ENCODE measurements at regions not wholly inside any gene's neighbourhood (a gene's known extent, or its start where the extent isn't known, plus 50 kb on each side); places are given as distances from the start of the nearest gene placed in this dataset.

DNA sequence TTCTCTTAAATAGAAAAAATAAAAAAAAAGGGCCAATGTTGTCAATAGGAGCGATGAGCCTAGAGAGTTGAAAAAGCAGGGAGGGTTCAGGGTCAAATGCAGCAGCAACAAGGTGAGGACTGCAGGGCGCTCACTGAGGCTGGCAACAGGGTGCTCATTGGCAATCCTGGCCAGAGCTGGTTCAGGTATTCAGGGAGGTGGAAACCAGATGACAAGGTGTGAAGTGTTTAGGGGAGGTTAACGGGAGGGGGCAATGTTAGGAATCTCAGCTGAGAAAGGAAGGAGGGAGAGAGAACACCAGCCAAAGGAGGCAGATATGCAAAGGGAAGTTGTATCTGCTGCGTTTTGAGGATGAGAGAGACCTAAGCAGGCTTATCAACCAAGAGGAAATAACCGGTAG lies 129.8 kb upstream of the DAB1 start:
- intact Hi-C loops (cut with DNase I), result no loop called here
- no peak overlapping the region for H3K27ac ChIP-seq
- H3K27me3 ChIP-seq, result no peaks in the 10 kb centered on the region
- ATAC-seq, result no peak
- TF ChIP-seq, protein P1, sequence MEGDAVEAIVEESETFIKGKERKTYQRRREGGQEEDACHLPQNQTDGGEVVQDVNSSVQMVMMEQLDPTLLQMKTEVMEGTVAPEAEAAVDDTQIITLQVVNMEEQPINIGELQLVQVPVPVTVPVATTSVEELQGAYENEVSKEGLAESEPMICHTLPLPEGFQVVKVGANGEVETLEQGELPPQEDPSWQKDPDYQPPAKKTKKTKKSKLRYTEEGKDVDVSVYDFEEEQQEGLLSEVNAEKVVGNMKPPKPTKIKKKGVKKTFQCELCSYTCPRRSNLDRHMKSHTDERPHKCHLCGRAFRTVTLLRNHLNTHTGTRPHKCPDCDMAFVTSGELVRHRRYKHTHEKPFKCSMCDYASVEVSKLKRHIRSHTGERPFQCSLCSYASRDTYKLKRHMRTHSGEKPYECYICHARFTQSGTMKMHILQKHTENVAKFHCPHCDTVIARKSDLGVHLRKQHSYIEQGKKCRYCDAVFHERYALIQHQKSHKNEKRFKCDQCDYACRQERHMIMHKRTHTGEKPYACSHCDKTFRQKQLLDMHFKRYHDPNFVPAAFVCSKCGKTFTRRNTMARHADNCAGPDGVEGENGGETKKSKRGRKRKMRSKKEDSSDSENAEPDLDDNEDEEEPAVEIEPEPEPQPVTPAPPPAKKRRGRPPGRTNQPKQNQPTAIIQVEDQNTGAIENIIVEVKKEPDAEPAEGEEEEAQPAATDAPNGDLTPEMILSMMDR (IDR thresholded peaks at IDR 0.05), result no peak
- no peak for TF ChIP-seq POLR2A (IDR thresholded peaks at IDR 0.05)
- no peaks in the 10 kb centered on the region for H3K9me3 ChIP-seq
- DNase-seq, result no peak
- H3K36me3 ChIP-seq, result no peaks in the 10 kb centered on the region
- H3K4me3 ChIP-seq, result no peak overlapping the region
- WGBS (ENCODE audit: insufficient coverage, low coverage, low lambda C conversion rate, missing lambda C conversion rate), result 30% methylated on average over 5 of the region's 5 CpGs
- H3K4me1 ChIP-seq, result no peaks in the 10 kb centered on the region

DNA sequence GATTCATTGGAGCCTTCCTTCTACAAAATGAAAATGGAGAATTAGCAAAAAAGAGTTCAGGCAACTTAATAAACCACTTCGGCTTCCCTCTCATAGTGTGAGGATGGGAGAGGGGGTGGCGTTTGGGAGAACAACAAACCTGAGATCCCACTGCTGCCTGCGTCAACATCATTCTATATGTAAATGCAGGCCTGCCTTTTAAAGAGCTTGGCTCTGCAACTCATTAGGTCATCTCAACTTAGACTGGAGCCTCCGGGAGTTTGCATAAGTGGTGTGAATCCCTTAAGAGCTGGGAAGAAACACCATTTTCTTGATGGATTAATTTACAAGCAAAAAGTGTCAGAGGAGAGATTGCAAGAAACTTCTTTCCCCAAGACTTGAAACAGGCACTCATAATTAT lies 127.6 kb upstream of the DAB1 start:
- Histone ChIP-seq H3K4me1 (no peaks in the 10 kb centered on the region), H3K36me3 (no peaks in the 10 kb centered on the region), H3K4me3 (no peak overlapping the region), H3K9me3 (no peaks in the 10 kb centered on the region), H3K27me3 (no peaks in the 10 kb centered on the region), H3K27ac (no peak overlapping the region)
- intact Hi-C loops (cut with DNase I), result no loop called here
- WGBS (ENCODE audit: insufficient coverage, low coverage, low lambda C conversion rate, missing lambda C conversion rate), result 61% methylated on average over 4 of the region's 4 CpGs
- no peak for TF ChIP-seq POLR2A (IDR thresholded peaks at IDR 0.05)
- TF ChIP-seq, protein P1 (IDR thresholded peaks at IDR 0.05), result no peak
- ATAC-seq (no peak), DNase-seq (no peak)

DNA sequence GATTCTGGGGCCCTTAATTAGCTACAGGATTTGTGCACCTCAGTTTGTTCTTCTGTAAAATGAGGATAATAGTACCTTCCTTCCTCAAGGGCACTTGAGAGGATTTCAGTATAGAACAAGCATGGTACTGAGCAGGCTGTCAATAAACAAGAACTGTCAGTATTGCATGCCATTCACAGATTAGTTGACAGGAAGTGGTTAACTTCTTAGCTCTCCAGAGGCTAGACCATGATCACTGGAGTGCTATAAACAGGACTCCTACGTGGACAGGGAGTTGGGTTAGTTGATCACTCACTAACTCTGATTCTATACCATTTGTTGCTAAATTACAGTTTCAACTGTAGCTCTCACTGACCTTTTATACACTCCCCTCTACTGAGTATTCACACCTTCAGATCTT lies 126.2 kb upstream of the DAB1 start:
- no CpG with 5 or more reads among the region's 1 CpG for WGBS (ENCODE audit: insufficient coverage, low coverage, low lambda C conversion rate, missing lambda C conversion rate)
- intact Hi-C loops (cut with DNase I), result no loop called here
- H3K27ac ChIP-seq, result no peak overlapping the region
- H3K4me3 ChIP-seq, result no peak overlapping the region
- H3K27me3 ChIP-seq, result no peaks in the 10 kb centered on the region
- no peaks in the 10 kb centered on the region for H3K4me1 ChIP-seq
- H3K9me3 ChIP-seq, result no peaks in the 10 kb centered on the region
- H3K36me3 ChIP-seq, result no peaks in the 10 kb centered on the region
- ATAC-seq, result no peak
- no peak for DNase-seq
- no peak for TF ChIP-seq POLR2A (IDR thresholded peaks at IDR 0.05)
- TF ChIP-seq, protein P1 (IDR thresholded peaks at IDR 0.05), result no peak

DNA sequence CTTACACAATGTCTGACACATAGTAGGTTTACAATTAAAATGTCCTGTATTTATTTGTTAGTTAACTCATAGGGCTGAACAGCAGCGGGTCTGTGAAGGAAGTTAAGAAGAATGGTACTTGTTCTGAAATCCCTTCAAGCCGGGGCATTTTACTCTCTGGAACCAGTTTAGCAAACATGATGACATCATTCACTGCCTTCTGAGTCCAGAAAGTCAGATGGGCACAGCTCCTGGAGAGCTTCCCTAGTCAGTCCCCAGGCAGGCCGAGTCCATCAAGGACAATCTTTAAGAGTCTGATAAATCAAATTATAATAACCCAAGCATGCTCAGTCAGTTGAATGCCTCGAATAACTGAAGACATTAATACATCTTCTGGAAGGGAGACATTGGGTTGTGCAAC lies 125.4 kb upstream of the DAB1 start:
- ATAC-seq (peak in 3 of 4 donors; percentile 42 to 82 (median 58)), DNase-seq (no peak)
- H3K4me3 ChIP-seq, result no peak overlapping the region
- no peaks in the 10 kb centered on the region for H3K4me1 ChIP-seq
- no peaks in the 10 kb centered on the region for H3K27me3 ChIP-seq
- H3K36me3 ChIP-seq, result no peaks in the 10 kb centered on the region
- 59% methylated on average over 4 of the region's 4 CpGs for WGBS (ENCODE audit: insufficient coverage, low coverage, low lambda C conversion rate, missing lambda C conversion rate)
- intact Hi-C loops (cut with DNase I), result no loop called here
- no peak for TF ChIP-seq POLR2A (IDR thresholded peaks at IDR 0.05)
- TF ChIP-seq, protein P1 (IDR thresholded peaks at IDR 0.05), result no peak
- no peaks in the 10 kb centered on the region for H3K9me3 ChIP-seq
- no peak overlapping the region for H3K27ac ChIP-seq
